Fibroblast of villous mesenchyme (primary cell): ENCODE measurements at regions not wholly inside any gene's neighbourhood (a gene's known extent, or its start where the extent isn't known, plus 50 kb on each side); places are given as distances from the start of the nearest gene placed in this dataset.
"Not testable (repeated sequence)": the region's sequence is repeated elsewhere in the genome, so short reads cannot be mapped to it uniquely, and the experiment has no call there.

Experiments
- DNase-seq: peaks from one replicate; pipeline ENCODE4 v3.0.0-alpha.2; 2010; ENCODE audit warnings: low read depth
- H3K4me3 ChIP-seq: 2 replicates; pipeline ENCODE4 v1.5.1; 2011; ENCODE audit warnings: low read depth, mild to moderate bottlenecking, low read length
- CTCF ChIP-seq: IDR thresholded peaks from 2 replicates; pipeline ENCODE4 v1.5.1; 2012; ENCODE audit warnings: low read depth, mild to moderate bottlenecking, low read length; ENCODE audit not compliant: insufficient read depth

- DNase-seq, result no peak
- H3K4me3 ChIP-seq, result no peak overlapping the region
- TF ChIP-seq CTCF, result no peak
Measured at GRCh38 chr15:20341901-20342600, 199.5 kb downstream of the GOLGA6L6 start.

- H3K4me3 ChIP-seq, result no peak overlapping the region
- DNase-seq, result peak; percentile 33
- TF ChIP-seq CTCF, result no peak
Measured at GRCh38 chr15:20340931-20341661, 200.5 kb downstream of the GOLGA6L6 start.

DNA sequence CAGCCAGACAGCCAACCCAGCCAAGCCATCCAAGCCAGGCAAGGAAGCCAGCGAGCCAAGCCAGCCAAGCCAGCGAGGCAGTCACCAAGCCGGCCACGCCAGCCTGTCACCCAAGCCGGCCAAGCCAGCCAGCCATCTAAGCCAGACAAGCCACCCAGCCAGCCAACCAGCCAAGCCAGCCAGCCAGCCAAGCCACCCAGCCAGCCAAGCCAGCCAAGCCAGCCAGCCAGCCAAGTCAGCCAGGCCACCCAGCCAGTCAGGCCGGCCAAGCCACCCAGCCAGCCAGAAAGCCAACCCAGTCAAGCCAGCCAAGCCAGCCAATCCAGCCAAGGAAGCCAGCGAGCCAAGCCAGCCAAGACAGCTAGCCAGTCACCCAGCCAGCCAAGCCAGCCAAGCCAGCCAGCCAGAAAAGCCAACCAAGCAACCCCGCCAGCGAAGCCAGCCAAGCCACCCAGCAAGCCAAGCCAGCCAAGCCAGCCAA lies 201.2 kb downstream of the GOLGA6L6 start:
- no peak for DNase-seq
- H3K4me3 ChIP-seq, result no peak overlapping the region
- TF ChIP-seq CTCF, result no peak

GRCh38 chr15:20339086-20339791 lies 202.4 kb downstream of the GOLGA6L6 start:
- not testable (repeated sequence) for H3K4me3 ChIP-seq, DNase-seq

- not testable (repeated sequence) for H3K4me3 ChIP-seq, DNase-seq
Measured at GRCh38 chr15:20338671-20339070, 202.9 kb downstream of the GOLGA6L6 start.

DNA sequence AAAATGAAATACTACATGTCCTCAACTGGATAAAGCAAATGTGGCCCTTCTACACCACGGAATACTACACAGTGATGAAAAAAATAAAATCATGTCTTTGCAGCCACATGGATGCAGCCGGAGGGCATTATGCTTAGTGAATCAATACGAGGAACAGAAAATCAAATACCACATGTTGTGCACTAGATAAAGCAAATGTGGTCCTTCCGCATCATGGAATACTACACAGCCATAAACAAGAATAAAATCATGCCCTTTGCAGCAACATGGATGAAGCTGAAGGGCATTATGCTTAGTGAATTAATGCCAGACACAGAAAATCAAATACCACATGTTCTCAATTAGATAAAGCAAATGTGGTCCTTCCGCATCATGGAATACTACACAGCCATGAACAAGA lies 204.4 kb downstream of the GOLGA6L6 start:
- DNase-seq, H3K4me3 ChIP-seq: not testable (repeated sequence)

DNA sequence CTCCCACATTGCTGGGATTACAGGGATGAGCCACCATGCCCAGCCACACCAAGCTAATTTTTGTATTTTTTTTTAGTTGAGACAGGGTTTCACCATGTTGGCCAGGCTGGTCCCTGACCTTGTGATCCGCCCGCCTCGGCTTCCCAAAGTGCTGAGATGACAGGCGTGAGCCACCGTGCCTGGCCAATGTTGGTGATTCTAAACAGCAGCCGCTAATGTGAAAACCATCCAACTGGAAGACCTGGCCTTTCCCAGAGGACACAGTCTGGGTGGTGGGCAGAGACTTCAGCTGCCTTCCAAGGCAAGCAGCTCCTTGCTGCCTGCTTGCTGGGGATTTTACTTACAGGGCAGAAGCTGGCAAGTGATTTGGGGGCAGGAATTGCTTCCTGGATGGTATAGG lies 207.1 kb downstream of the GOLGA6L6 start:
- not testable (repeated sequence) for DNase-seq, H3K4me3 ChIP-seq

GRCh38 chr15:20325751-20326150 lies 215.8 kb downstream of the GOLGA6L6 start:
- H3K4me3 ChIP-seq, DNase-seq: not testable (repeated sequence)

DNA sequence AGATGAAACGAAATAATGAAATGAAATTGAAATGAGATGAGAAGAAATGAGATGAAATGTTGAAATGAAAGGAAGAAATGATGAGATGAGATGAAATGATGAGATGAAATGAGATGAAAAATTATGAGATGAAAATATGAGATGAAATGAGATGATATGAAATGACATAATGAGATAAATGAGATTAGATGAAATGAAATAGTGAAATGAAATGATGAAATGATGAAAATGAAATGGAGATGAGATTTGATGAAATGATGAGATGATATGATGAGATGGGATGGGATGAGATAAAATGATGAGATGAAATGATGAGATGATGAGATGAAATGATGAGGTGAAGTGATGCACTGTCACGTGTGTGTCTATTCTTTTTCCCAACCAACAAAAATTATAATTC lies 224.5 kb downstream of the GOLGA6L6 start:
- H3K4me3 ChIP-seq, result not testable (repeated sequence)

GRCh38 chr15:20311014-20311680 lies 230.5 kb downstream of the GOLGA6L6 start:
- not testable (repeated sequence) for H3K4me3 ChIP-seq, DNase-seq

More for the DNA sequence above, 224.5 kb downstream of the GOLGA6L6 start:
- not testable (repeated sequence) for DNase-seq
